H1 (cell line): ENCODE measurements at regions not wholly inside any gene's neighbourhood (a gene's known extent, or its start where the extent isn't known, plus 50 kb on each side); places are given as distances from the start of the nearest gene placed in this dataset.

Source experiments
- CHD7 ChIP-seq: fragments of 300-600 bp; sonication (generic); IDR thresholded peaks from 2 replicates; pipeline ENCODE4 v1.7.1; 2012; ENCODE audit warnings: low read length, moderate library complexity, mild to moderate bottlenecking, inconsistent platforms; ENCODE audit not compliant: insufficient replicate concordance

- no peak for TF ChIP-seq CHD7
These were observed 84.8 kb upstream of the ANKRD28 start (continued) for GRCh38 chr3:15882577-15882976.
